OCI-LY1 (cell line): ENCODE measurements at regions not wholly inside any gene's neighbourhood (a gene's known extent, or its start where the extent isn't known, plus 50 kb on each side); places are given as distances from the start of the nearest gene placed in this dataset.

Experiments
- H2AFZ ChIP-seq: fragments of 200-600 bp; sonication (generic), shearing (Covaris generic); 2 replicates; pipeline ENCODE4 v1.6.0; 2014; ENCODE audit warnings: antibody characterized with exemption, mild to moderate bottlenecking, low read length
- H3F3A ChIP-seq: fragments of 200-600 bp; sonication (generic), shearing (Covaris generic); 2 replicates; pipeline ENCODE4 v1.6.0; 2014; ENCODE audit warnings: mild to moderate bottlenecking, antibody characterized with exemption, low read length, moderate library complexity; ENCODE audit not compliant: insufficient read depth
- H3K27ac ChIP-seq: fragments of 200-600 bp; sonication (generic); 2 replicates; pipeline ENCODE4 v1.5.1; 2014; ENCODE audit warnings: low read length, mixed run types, mild to moderate bottlenecking, low read depth; ENCODE audit not compliant: poor library complexity, severe bottlenecking
- H3K27me3 ChIP-seq: fragments of 200-600 bp; sonication (generic); 2 replicates; pipeline ENCODE4 v1.6.0; 2014; ENCODE audit warnings: antibody characterized with exemption, mild to moderate bottlenecking, low read length, moderate library complexity; ENCODE audit not compliant: insufficient read depth
- H3K36me3 ChIP-seq: fragments of 200-600 bp; sonication (generic); 2 replicates; pipeline ENCODE4 v1.6.1; 2014; ENCODE audit warnings: mild to moderate bottlenecking, antibody characterized with exemption, low read length, moderate library complexity, mixed read lengths; ENCODE audit not compliant: insufficient read depth
- H3K4me1 ChIP-seq: fragments of 200-600 bp; sonication (generic); 2 replicates; pipeline ENCODE4 v1.5.1; 2014; ENCODE audit warnings: mild to moderate bottlenecking, low read length, moderate library complexity; ENCODE audit not compliant: insufficient read depth, severe bottlenecking
- H3K4me2 ChIP-seq: fragments of 200-600 bp; sonication (generic), shearing (Covaris generic); 2 replicates; pipeline ENCODE4 v1.6.1; 2014; ENCODE audit warnings: low read length
- H3K4me3 ChIP-seq: fragments of 200-600 bp; sonication (generic); 2 replicates; pipeline ENCODE4 v1.5.1; 2014; ENCODE audit warnings: low read length, low read depth, mild to moderate bottlenecking, mixed read lengths; ENCODE audit not compliant: poor library complexity, severe bottlenecking
- H3K79me2 ChIP-seq: fragments of 200-600 bp; shearing (Covaris generic); 2 replicates; pipeline ENCODE4 v1.6.1; 2016; ENCODE audit warnings: mixed run types, low read length, mixed read lengths; ENCODE audit not compliant: insufficient read depth
- H3K9ac ChIP-seq: fragments of 200-600 bp; sonication (generic), shearing (Covaris generic); 2 replicates; pipeline ENCODE4 v1.6.1; 2014; ENCODE audit warnings: mild to moderate bottlenecking, low read length, mixed read lengths
- H3K9me2 ChIP-seq: fragments of 200-600 bp; sonication (generic), shearing (Covaris generic); 2 replicates; pipeline ENCODE4 v1.6.1; 2014; ENCODE audit warnings: low read depth, mild to moderate bottlenecking, low read length, mixed read lengths
- H3K9me3 ChIP-seq: fragments of 200-600 bp; shearing (Covaris generic); 2 replicates; pipeline ENCODE4 v1.6.1; 2014; ENCODE audit warnings: low read length, mixed read lengths
- H4K20me1 ChIP-seq: fragments of 200-600 bp; sonication (generic), shearing (Covaris generic); 2 replicates; pipeline ENCODE4 v1.6.0; 2016; ENCODE audit warnings: mild to moderate bottlenecking, low read length; ENCODE audit not compliant: insufficient read depth
- CTCF ChIP-seq: fragments of 200-600 bp; sonication (generic), shearing (Covaris generic); IDR thresholded peaks from 2 replicates; pipeline ENCODE4 v1.5.1; 2017; ENCODE audit warnings: mild to moderate bottlenecking, antibody characterized with exemption, low read length, moderate library complexity, mixed read lengths
- EZH2 ChIP-seq: fragments of 200-600 bp; sonication (generic), shearing (Covaris generic); IDR thresholded peaks from 2 replicates; pipeline ENCODE4 v1.8.0; 2017; ENCODE audit warnings: borderline replicate concordance, mixed run types, mild to moderate bottlenecking, antibody characterized with exemption, low read length, moderate library complexity, mixed read lengths

GRCh38 chr11:95327273-95327948 lies 96.4 kb upstream of the SESN3 start:
- Histone ChIP-seq H3K4me3 (no peak overlapping the region), H2AFZ (no peak overlapping the region), H3K4me1 (no peaks in the 10 kb centered on the region), H3K9me3 (no peaks in the 10 kb centered on the region), H3K9ac (no peak overlapping the region), H3K27ac (no peak overlapping the region), H3K9me2 (no peaks in the 10 kb centered on the region), H3K4me2 (no peak overlapping the region), H3F3A (no peaks in the 10 kb centered on the region), H3K27me3 (no peaks in the 10 kb centered on the region), H4K20me1 (no peaks in the 10 kb centered on the region), H3K79me2 (no peaks in the 10 kb centered on the region), H3K36me3 (no peaks in the 10 kb centered on the region)
- TF ChIP-seq CTCF (no peak), EZH2 (no peak)

GRCh38 chr11:95325777-95326258 lies 94.8 kb upstream of the SESN3 start:
- H2AFZ ChIP-seq, result no peak overlapping the region
- H3K4me1 ChIP-seq, result no peaks in the 10 kb centered on the region
- H3K4me3 ChIP-seq, result no peak overlapping the region
- H3F3A ChIP-seq, result no peaks in the 10 kb centered on the region
- no peaks in the 10 kb centered on the region for H3K27me3 ChIP-seq
- H3K79me2 ChIP-seq, result no peaks in the 10 kb centered on the region
- H3K4me2 ChIP-seq, result no peak overlapping the region
- H3K9ac ChIP-seq, result no peak overlapping the region
- H3K9me2 ChIP-seq, result no peaks in the 10 kb centered on the region
- no peak overlapping the region for H3K27ac ChIP-seq
- H3K36me3 ChIP-seq, result no peaks in the 10 kb centered on the region
- no peak for TF ChIP-seq EZH2
- no peak for TF ChIP-seq CTCF
- no peaks in the 10 kb centered on the region for H3K9me3 ChIP-seq
- no peaks in the 10 kb centered on the region for H4K20me1 ChIP-seq

GRCh38 chr11:95324826-95325225 lies 93.8 kb upstream of the SESN3 start:
- H3K4me2 ChIP-seq, result no peak overlapping the region
- no peaks in the 10 kb centered on the region for H3K79me2 ChIP-seq
- no peaks in the 10 kb centered on the region for H4K20me1 ChIP-seq
- H3K4me3 ChIP-seq, result no peak overlapping the region
- H3K9me3 ChIP-seq, result no peaks in the 10 kb centered on the region
- H3K27me3 ChIP-seq, result no peaks in the 10 kb centered on the region
- no peaks in the 10 kb centered on the region for H3K9me2 ChIP-seq
- H3K27ac ChIP-seq, result no peak overlapping the region
- TF ChIP-seq CTCF (no peak), EZH2 (no peak)
- no peaks in the 10 kb centered on the region for H3F3A ChIP-seq
- H3K36me3 ChIP-seq, result no peaks in the 10 kb centered on the region
- H3K4me1 ChIP-seq, result no peaks in the 10 kb centered on the region
- H2AFZ ChIP-seq, result no peak overlapping the region
- H3K9ac ChIP-seq, result no peak overlapping the region
